ENCODE measurements at regions not wholly inside any gene's neighbourhood (a gene's known extent, or its start where the extent isn't known, plus 50 kb on each side); places are given as distances from the start of the nearest gene placed in this dataset.

DNA sequence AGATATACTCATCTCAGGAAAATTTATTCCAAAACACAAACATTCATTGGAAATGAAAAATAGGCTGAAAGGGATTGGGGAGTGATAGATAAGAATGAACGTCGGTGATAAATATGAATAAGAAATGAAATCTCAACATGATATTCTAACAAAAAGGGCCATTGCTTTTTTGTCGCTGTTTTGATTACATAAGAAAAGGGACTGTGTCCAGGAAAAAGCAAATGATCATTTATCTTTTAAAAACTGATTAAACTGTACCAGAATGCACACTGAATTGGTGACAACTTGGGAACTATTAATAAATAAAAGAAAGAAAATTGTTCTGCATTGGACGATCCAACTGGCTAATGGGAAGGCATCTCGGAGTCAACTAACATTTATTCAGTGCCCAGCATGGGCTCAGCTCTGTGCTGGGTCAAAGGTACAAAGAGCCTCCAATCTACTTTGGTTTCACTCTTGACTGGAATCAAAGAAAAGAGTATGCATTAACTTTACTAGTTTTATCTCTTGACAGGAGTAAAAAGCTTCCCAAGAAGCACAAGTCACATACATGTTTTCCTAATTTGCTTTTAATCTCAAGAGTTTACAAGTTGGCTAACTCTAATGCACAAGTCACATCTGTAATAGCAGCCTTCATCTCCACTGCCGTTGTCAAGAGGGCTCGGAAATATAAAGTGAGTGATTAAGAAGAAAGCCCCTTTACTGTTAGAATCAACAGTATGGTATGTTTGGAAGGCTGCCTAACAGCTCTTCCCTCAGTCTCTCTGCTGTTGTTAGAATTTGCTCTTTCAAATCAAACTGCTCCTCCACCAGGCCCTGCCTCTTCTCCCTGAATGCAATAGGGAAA, 280.0 kb downstream of the IGSF11 start (continued):
- TF ChIP-seq, protein P1, sequence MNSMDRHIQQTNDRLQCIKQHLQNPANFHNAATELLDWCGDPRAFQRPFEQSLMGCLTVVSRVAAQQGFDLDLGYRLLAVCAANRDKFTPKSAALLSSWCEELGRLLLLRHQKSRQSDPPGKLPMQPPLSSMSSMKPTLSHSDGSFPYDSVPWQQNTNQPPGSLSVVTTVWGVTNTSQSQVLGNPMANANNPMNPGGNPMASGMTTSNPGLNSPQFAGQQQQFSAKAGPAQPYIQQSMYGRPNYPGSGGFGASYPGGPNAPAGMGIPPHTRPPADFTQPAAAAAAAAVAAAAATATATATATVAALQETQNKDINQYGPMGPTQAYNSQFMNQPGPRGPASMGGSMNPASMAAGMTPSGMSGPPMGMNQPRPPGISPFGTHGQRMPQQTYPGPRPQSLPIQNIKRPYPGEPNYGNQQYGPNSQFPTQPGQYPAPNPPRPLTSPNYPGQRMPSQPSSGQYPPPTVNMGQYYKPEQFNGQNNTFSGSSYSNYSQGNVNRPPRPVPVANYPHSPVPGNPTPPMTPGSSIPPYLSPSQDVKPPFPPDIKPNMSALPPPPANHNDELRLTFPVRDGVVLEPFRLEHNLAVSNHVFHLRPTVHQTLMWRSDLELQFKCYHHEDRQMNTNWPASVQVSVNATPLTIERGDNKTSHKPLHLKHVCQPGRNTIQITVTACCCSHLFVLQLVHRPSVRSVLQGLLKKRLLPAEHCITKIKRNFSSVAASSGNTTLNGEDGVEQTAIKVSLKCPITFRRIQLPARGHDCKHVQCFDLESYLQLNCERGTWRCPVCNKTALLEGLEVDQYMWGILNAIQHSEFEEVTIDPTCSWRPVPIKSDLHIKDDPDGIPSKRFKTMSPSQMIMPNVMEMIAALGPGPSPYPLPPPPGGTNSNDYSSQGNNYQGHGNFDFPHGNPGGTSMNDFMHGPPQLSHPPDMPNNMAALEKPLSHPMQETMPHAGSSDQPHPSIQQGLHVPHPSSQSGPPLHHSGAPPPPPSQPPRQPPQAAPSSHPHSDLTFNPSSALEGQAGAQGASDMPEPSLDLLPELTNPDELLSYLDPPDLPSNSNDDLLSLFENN (IDR thresholded peaks at IDR 0.05; ENCODE audit: low read depth in 2 of 2, low read length in 2 of 2) = no peak
- TF ChIP-seq ZNF347 (CRISPR knock-in tag; IDR thresholded peaks at IDR 0.05; ENCODE audit: low read depth) = no peak
- TF ChIP-seq IFI16 (CRISPR knock-in tag; IDR thresholded peaks at IDR 0.05) = no peak

DNA sequence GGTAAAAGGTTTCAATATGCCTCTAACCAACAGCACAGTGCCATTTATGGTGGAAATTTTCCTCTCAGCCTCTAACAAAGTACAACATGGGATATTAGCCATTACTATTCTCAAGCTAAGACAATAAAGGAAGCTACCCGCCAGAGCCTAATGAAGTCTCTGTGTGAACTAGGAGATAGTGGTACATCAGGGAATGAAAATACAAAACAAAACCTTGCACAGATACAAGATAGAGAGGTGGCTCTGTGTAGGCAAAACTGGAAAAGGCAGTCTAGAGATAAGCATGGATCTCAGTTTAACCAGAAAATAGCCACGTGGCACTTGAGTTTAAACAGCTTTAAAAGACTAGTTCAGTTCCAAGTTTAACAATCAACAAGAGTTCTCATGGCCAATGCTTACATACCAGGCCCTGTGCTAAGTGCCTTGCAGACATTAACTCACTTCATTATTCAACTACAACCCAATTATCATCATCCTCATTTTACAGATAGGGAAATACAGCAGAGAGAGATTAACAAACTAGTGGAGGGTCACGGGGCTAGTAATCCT, 279.3 kb downstream of the IGSF11 start:
- H2AFZ ChIP-seq (ENCODE audit: low read depth, low read length) = no peak overlapping the region
- FAIRE-seq = no peak
- BruUV-seq (replicated peaks) = no TSS peak

More for the DNA sequence above, 279.3 kb downstream of the IGSF11 start:
- Histone ChIP-seq H4K20me1 (replicated peaks; ENCODE audit: control insufficient read depth, insufficient read depth, low read length) (no peaks in the 10 kb centered on the region), H3K27me3 (ENCODE audit: control insufficient read depth in 2 of 2, insufficient read depth in 2 of 2, low read length in 2 of 2) (no peaks in the 10 kb centered on the region), H3K79me2 (ENCODE audit: control insufficient read depth, insufficient read depth, low read length) (no peaks in the 10 kb centered on the region), H3K27ac (ENCODE audit: extremely low read depth, low read depth, low read length) (no peak overlapping the region), H3K36me3 (ENCODE audit: control insufficient read depth, insufficient read depth, low read length) (no peaks in the 10 kb centered on the region), H3K9ac (ENCODE audit: insufficient read depth in 1 of 2, low read depth in 2 of 2, low read length in 2 of 2) (no peak overlapping the region), H3K4me2 (ENCODE audit: insufficient read depth, low read length) (no peak overlapping the region), H3K4me3 (no peak overlapping the region), H3K9me3 (replicated peaks; ENCODE audit: control insufficient read depth, insufficient read depth, low read depth, low read length) (no peaks in the 10 kb centered on the region), H3K9me1 (ENCODE audit: control insufficient read depth, insufficient read depth, low read length) (no peaks in the 10 kb centered on the region), H3K4me1 (replicated peaks in 1 of 2; ENCODE audit: control insufficient read depth in 2 of 2, insufficient read depth in 2 of 2, low read length in 2 of 2) (no peaks in the 10 kb centered on the region)
- TF ChIP-seq PHF20 (IDR thresholded peaks at IDR 0.05; ENCODE audit: partially characterized antibody) = no peak
- TF ChIP-seq, protein P2, sequence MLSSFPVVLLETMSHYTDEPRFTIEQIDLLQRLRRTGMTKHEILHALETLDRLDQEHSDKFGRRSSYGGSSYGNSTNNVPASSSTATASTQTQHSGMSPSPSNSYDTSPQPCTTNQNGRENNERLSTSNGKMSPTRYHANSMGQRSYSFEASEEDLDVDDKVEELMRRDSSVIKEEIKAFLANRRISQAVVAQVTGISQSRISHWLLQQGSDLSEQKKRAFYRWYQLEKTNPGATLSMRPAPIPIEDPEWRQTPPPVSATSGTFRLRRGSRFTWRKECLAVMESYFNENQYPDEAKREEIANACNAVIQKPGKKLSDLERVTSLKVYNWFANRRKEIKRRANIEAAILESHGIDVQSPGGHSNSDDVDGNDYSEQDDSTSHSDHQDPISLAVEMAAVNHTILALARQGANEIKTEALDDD (IDR thresholded peaks at IDR 0.05) = peak; percentile 88
- ChIA-PET CTCF (ENCODE audit: low intra/inter-chr PET ratio) (no interaction called here), POLR2A (no interaction called here)
- intact Hi-C loops (cut with micrococcal nuclease) = no loop called here
- peak in 1 of 4 experiments; percentile 5 for DNase-seq (ENCODE audit: extremely low read depth in 1 of 4, low spot score in 3 of 4)
- no peak for ATAC-seq
- 0% methylated on average over 3 of the region's 3 CpGs for WGBS (ENCODE audit: insufficient coverage, low coverage, missing lambda C conversion rate)
- in situ Hi-C loops (cut with MboI) = no loop called here

All from K562 (cell line).